Fibroblast of skin of abdomen (primary cell): ENCODE measurements at regions not wholly inside any gene's neighbourhood (a gene's known extent, or its start where the extent isn't known, plus 50 kb on each side); places are given as distances from the start of the nearest gene placed in this dataset.
"Not testable (repeated sequence)": the region's sequence is repeated elsewhere in the genome, so short reads cannot be mapped to it uniquely, and the experiment has no call there.

Experiments
- DNase-seq: peaks from one replicate; pipeline ENCODE4 v3.0.0-alpha.2; 2013

DNA sequence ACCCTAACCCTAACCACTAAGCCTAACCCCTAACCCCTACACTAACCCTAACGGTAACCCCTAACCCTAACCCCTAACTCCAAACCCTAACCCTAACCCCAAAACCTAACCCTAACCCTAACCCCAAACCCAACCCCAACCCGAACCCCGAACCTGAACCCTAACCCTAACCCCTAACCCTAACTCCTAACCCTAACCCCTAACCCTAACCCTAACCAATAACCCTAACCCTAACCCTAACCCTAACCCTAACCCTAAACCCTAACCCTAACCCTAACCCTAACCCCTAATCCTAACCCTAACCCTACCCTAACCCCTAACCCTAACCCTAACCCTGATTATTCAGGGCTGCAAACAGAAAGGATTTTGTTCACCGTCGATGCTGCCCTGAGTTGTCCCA is 144.6 kb upstream of the DUSP22 start:
- not testable (repeated sequence) for DNase-seq

DNA sequence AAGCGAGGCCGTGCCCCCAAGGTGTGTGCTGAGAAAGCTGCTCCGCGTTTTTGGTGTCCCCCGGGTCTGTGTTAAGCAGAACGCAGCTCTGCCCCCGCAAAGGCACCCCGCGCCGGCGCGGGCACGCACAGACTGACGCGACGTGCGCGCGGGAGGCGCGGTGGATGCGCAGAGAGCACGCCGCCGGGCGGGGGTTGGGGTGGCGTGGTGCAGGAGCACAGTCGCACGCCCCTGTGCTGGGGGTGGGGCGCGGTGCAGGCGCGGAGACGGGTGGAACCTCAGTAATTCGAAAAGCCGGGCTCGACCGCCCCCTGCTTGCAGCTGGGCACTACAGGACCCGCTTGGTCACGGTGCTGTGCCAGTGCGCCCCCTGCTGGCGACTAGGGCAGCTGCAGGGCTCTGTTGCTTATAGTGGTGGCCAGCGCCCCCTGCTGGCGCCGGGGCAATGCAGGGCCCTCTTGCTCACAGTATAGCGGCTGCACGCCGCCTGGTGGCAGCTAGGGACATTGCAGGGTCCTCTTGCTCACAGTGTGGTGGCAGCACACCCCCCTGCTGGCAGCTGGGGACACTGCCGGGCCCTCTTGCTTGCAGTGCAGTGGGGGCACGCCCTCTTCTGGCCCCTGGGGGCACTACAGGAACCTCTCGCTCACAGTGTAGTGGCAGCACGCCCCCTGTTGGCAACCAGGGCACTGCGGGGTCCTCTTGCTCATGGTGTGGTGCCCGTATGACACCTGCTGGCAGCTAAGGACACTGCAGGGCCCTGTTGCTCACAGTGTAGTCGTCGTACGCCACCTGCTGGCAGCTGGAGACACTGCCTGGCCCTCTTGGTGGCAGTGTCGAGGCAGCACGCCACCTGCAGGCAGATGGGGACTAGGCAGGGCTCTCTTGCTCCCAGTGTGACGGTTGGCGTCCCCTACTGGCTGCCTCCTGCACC is 144.0 kb upstream of the DUSP22 start:
- DNase-seq, result peak; percentile 7

DNA sequence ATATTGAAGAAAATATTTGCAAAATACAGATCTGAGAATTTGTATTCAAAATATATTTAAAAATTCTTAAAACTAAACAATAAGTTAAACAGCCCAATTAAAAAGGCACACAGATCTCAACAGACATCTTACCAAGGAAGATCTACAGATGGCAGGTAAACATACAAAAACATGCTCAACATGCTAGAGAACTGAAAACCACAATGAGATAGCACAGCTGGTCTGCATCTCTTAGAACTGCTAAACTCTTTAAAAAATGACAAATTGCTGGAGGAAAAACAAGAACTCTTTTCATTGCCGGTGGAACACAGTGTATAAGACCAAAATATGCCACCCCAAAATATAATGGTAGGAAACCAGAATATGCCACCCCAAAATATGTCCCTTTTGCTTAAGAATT is 142.1 kb upstream of the DUSP22 start:
- not testable (repeated sequence) for DNase-seq

DNA sequence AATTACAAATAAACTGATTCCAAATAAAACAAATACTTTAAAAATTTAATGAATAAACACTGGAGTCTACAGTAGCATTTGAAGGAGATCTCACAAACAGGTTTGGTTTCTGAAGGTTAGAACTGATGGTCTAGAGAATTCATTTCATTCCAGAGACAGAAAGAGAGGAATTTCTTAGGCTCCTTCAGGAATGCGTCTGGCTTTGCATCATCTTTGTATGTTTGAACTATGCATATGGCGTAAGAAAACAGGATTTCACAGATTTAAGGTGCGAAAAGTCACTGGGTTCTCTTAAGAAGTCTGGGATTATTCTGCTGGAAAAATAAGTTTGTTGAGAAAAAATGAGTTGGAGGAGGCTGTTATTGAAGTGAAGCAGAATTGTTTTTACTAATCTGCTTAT is 139.9 kb upstream of the DUSP22 start:
- peak; percentile 57 for DNase-seq

DNA sequence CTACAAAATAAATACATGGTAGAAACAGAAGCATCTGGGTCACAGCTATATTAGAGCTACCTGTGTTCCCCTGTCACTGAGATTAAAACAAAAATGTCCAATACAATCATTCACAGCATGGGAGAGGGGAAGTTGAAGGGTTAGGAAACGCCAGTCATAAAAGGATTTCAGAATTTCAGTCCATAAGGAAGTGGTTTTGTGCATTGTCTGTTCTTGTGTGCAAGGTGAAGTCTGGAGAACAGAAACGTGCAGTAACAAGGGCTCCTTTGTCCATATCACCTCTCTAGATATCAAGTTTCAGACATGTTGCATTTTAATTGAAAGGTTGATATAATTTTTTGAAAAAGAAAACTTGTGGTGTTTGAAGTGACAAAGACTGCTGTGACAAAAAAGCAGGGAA is 139.3 kb upstream of the DUSP22 start:
- not testable (repeated sequence) for DNase-seq

DNA sequence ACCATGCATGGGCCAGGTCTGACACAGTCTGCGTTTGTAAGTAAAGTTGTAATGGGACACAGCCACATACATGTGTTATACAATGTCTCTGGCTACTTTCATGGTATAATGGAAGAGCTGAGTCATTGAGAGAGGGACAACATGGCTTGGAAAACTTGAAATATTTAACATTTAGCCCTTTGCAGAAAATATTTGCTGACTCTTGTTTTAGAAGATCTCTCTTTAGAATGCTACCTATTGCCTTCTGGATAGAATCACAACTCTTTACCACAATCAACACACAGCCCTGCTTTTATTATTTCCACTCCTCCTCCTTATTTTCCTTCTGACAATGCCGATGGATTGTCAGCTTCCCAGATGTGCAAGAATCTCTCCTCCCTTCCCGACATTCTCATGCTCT is 138.4 kb upstream of the DUSP22 start:
- DNase-seq, result not testable (repeated sequence)

DNA sequence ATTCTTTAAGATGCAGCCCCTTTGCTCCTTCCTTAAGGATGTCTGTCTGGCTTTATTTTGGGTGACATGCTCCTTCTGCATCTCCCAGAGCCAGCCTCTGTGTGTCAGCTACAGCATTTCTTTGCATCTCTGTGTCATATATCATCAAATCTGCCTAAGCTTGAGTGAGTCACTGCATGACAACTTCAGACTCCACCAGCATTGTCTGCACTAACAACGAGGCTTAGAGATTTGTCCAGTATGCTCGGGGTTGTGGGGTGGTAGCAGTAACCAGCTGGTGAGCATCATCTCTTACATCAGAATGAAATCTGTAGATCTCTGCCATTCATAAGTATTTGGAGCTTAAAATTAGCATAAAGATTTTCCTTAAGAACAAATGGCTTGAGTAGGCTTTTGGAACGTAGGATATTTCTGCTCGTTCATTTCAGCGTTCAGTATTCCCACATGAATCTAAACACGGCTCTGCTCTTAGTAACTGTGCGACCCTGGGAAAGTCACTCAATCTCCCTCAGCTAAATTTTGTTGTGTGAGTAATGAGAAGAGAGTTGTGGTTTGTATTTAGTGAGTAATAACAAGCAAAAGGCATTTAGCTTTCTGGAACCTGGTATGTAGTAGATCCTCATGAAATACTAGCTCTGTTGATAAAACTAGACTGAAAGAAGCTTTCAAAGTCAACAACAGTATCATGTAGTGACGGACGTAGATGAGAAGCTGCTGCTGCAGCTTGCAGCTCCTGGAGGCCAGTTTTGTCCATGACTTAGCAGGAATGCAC is 137.8 kb upstream of the DUSP22 start:
- peak; percentile 83 for DNase-seq

DNA sequence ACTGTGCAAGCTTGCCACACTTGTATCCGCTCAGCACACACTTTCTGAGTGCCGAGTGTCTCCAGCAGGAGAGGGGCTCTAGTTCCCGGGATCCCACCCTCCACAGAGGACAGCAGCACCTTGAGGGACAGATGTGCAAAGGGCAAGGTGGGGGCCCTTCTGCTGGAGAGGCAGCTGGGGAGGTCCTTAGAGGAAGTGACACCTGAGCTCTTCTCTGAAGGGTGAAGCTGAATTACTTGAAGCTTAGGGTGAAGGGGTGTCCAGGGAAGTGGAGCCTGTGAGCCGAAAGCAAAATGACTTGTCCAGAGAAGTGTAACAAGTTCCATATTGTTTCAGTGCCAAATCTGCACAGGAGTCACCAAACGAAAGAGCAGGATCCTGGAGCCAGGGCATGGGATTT is 136.3 kb upstream of the DUSP22 start:
- no peak for DNase-seq

DNA sequence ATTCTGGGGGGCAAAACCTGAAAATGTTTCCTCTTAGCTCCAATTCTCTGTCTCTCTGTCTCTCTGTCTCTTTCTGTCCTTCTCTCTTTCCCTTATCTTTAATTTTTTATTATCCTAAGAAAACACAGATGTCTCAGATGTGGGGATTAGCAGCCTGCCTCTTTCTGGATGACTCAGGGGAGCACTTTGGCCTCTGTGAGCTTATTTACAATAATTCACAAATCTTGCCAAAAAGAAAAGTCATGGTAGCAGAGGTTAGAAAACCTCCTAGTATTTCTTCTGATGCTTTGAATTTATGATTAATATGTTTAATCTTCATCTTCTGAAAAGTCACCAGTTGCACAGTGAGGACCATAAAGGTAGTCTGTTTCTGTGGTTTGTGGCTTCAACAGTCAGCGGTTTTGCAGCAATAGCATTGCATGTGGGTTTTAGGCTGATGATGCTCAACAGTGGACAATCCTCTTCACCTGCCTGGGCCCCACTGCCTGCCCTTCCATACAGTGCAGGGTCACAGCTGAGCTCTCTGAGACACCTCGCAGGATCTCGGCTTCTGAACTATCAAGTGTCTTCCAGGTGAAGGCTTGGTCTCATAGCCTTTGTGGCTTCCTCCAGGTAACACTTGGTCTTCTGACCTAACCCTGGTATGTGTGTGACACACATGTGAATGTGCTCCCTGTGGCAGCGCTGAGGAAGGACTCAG is 135.7 kb upstream of the DUSP22 start:
- peak; percentile 66 for DNase-seq

DNA sequence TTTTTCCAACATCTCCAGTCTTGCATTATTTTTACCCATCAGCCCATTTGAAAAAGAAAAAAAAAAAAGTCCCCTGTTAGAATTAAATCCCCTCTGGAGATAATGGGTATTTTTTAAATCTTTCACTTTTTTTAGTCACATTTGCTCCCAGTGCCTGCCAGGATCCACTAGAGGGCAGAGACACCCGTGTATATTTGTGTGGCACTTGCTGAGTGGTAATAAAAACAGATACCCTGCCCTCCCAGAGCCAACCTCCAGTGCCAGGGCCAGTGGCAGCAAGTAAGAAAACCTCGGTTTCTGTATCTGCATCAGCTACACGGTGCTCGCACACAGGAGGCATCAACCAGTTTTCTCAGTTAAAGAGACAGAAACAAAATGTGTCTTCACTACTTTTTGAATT is 135.1 kb upstream of the DUSP22 start:
- not testable (repeated sequence) for DNase-seq

DNA sequence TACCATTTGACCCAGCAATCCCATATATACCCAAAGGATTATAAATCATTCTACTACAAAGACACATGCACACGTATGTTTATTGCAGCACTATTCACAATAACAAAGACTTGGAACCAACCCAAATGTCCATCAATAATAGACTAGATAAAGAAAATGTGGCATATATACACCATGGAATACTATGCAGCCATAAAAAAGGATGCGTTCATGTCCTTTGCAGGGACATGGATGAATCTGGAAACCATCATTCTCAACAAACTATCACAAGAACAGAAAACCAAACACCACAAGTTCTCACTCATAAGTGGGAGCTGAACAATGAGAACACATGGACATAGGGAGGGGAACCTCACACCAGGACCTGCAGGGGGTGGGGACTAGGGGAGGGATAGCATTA is 130.6 kb upstream of the DUSP22 start:
- not testable (repeated sequence) for DNase-seq

DNA sequence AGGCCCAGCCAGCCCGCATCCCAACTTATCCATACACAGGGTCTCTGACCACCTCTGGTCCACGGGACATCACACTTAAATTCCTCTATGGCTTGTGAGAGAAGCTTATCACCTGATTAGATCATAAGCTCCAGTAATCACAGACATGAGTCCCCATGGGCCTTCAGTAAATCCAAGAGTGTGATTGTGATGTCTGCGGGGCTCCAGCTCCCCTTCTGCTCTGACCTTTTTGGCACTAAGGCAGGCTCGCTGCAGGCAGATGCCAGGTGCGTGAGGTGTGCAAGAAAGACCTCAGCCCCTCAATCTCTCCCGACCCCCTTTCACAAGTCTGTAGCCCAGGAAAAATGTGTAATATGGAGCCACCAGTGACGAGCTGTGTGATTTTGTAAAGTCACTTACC is 127.6 kb upstream of the DUSP22 start:
- DNase-seq, result no peak

DNA sequence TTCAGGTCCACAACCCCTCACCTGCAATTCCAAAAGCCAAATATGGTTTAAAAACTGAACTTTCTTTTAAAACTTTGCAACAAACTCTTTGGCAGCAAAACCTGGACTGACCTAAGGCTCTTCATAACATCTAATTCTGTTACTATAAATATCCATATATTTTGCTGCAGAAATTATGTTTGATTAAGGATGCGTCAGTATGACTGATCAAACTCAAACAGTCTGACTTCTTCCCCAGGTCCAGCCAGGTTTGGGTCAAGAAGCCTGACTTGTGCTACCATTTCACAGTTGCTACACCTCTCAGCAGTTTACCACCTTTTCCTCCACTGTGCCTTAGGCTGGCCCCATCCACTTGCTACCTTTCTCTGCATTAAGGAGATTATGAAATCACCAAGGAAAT is 127.0 kb upstream of the DUSP22 start:
- DNase-seq, result no peak

DNA sequence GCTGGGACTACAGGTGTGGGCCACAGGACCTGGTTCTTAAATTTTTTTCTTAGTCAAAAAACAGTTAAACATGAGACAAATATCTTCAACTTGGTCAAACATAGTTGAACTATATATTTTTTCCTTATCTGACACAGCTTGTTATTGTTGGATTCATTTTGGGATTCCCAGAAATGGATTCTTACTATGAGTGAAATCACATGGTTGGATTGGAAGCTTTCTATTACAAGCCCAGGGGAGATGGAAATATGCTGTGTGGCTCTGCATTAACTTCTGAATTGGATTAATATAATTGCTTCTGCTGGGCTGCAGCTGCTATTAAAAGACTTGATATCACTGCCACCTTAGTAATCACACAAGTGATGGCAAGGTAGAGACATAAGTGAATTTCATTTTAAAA is 126.4 kb upstream of the DUSP22 start:
- DNase-seq, result no peak

DNA sequence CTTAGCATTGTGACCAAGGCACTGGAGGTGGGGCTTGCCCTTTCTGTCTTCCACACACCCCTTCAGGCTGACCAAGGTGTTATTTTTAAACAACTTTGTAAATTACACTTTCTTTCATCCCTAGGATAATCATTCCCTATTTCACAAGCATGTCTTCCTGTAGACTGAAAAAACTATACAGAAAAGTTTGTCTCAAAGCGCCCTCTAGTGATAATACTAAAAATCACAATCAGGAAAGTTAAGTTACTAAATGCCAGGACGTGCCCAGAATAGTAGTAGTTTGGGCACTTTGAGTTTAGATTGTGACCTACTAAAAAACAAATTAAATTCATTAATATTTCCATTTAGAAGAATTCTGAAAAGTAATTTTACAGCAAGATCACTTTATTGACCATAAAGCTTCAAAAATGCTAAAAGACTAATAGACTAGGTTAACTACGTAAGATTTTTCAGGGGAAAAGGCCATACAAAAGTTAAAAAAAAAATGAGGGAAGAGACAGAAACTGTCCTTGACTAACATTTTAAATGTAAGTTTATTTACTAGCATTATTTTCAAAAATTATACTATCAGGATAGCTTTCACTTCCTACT is 123.3 kb upstream of the DUSP22 start:
- DNase-seq, result peak; percentile 52

DNA sequence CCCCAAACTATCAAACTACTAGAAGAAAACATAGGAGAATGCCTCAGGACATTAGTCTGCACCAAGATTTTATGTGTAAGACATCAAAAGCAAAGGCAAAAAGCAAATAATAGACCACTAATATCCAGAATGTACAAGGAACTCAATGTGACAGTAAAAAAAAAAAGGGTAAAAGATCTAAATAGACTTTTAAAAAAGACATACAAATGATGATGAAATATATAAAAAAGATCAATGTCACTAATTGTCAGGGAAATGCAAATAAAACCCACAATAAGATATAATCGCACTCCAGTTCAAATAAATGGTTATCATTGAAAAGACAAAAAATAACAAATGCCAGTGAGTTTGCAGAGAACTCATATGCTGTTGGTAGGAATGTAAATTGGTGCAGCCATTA is 118.3 kb upstream of the DUSP22 start:
- no peak for DNase-seq

DNA sequence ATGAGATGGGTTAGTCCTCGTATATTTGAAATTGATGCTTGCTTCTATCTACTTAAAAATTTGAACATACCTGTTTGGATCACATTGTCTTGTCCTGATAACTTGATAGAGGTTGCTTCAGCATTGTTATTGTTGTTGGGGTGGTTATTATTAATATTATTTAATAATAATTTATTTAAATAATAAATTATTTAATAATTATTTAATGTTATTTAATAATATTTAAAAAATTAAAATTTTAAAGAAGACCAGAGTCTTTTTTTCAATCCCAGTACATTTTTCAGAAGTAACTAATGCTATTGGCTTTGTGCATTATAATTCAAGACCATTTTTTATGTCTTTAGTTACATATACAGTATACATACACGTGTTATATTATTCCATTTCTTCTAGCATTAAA is 116.6 kb upstream of the DUSP22 start:
- no peak for DNase-seq

DNA sequence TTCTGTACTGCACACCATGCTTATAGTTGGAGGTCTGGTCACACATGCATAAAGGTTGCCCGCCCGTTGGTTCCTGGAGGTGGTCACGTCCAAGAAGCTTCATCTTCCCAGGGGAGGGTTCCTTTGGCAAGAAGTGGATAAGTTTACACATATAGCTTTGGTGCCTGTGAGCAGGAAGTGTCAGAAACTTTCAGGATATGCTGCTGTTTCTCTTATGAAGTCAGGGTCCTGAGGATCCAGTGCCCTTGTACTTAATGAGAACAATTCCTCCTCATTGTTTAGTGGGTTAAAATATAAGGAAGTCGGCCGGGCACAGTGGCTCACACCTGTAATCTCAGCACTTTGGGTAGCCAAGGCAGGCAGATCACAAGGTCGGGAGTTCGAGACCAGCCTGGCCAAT is 115.5 kb upstream of the DUSP22 start:
- no peak for DNase-seq

DNA sequence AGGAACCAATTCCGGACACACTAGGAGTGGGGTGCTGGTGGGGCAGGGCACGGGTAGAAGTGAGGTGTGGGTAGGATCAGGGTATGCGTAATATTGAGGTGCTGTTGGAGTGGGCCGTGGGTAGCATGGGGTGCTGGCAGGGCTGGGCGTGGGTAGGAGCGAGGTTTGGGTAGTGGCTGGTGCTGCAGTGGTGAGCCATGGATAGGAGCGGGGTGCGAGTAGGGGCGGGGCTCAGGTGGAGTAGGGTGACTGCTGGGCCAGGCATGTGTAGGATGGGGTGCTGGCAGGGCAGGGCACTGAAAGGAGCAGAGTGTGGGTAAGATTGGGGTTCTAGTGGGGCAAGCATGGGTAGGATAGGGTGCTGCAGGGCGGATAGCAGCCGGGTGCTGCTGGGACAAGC is 114.2 kb upstream of the DUSP22 start:
- DNase-seq, result no peak

DNA sequence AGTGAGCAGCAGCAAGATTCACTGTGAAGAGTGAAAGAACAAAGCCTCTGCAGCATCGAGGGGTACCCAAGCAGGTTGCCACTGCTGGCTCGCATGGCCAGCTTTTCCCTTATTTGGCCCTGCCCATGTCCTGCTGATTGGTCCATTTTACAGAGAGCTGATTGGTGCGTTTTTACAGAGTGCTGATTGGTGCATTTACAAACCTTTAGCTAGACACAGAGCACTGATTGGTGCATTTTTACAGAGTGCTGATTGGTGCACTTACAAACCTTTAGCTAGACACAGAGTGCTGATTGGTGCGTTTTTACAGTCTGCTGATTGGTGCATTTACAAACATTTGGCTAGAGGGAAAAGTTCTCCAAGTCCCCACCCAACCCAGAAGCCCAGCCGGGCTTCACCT is 113.4 kb upstream of the DUSP22 start:
- DNase-seq, result not testable (repeated sequence)

DNA sequence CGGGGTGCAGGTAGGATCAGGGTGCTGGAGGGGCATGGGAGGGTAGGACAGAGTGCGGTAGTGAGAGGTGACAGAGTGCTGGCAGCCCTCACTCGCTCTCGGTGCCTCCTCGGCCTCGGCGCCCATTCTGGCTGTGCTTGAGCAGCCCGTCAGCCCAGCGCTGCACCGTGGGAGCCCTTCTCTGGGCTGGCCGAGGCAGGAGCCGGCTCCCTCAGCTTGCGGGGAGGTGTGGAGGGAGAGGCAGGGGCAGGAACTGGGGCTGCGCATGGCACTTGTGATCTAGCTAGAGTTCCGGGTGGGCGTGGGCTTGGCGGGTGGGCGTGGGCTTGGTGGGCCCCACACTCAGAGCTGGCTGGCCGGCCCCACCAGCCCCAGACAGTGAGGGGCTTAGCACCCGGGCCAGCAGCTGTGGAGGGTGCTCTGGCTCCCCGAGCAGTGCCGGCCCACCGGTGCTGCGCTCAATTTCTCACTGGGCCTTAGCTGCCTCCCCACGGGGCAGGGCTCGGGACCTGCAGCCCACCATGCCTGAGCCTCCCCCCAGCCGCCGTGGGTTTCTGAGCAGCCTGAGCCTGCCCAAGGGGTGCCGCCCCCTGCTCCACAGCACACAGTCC is 112.8 kb upstream of the DUSP22 start:
- DNase-seq, result no peak

DNA sequence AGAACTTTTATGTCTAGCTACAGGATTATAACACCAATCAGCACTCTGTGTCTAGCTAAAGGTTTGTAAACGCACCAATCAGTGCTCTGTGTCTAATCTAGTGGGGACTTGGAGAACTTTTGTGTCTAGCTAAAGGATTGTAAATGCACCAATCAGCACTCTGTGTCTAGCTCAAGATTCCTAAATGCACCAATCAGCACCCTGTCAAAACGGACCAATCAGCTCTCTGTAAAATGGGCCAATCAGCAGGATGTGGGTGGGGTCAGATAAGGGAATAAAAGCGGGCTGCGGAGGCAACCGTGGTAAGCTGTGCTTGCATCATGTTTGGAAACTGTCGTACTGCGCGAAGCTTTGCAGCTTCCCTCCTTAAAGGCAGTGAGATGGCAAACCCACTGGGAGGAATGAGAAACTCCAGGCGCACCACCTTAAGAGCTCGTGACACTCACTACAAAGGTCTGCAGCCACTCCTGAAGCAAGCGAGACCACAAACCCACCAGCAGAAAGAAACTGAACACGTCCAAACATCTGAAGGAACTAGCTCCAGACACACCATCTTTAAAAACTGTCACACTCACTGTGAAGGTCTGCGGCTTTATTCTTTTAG is 112.1 kb upstream of the DUSP22 start:
- DNase-seq, result not testable (repeated sequence)
